ENCODE measurements at regions not wholly inside any gene's neighbourhood (a gene's known extent, or its start where the extent isn't known, plus 50 kb on each side); places are given as distances from the start of the nearest gene placed in this dataset.

DNA sequence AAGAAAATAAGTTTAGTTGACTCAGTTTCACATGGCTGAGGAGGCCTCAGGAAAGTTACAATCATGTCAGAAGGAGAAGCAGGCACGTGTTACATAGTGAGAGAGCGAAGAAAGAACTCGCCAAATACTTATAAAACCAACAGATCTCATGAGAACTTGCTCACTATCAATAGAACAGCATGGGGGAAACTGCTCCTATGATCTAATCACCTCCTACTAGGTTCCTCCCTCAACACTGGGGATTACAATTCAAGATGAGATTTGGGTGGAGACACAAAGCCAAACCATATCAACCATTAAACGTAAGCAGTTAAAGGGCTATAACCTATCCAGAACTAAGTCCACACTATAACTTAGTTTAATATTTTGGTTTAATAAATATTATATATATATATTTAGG is 113.8 kb upstream of the ADGRL3 start:
- H3K9me3 ChIP-seq (ENCODE audit: insufficient read depth, low read depth, low read length) = no peaks in the 10 kb centered on the region
- H3K4me2 ChIP-seq (ENCODE audit: low read depth, low read length, poor library complexity, severe bottlenecking) = no peak overlapping the region
- no peaks in the 10 kb centered on the region for H3K79me2 ChIP-seq (ENCODE audit: insufficient read depth, low read length)
- no peaks in the 10 kb centered on the region for H3K4me1 ChIP-seq (ENCODE audit: insufficient read depth, low read length, poor library complexity, severe bottlenecking)
- H2AFZ ChIP-seq (ENCODE audit: low read length) = no peak overlapping the region
- no peaks in the 10 kb centered on the region for H3K9me2 ChIP-seq (replicated peaks; ENCODE audit: low read depth, low read length)
- H3K4me3 ChIP-seq (ENCODE audit: low read length, poor library complexity, severe bottlenecking) = no peak overlapping the region
- H3K27me3 ChIP-seq (ENCODE audit: insufficient read depth, low read length, poor library complexity, severe bottlenecking) = no peaks in the 10 kb centered on the region
- no peaks in the 10 kb centered on the region for H3K36me3 ChIP-seq (ENCODE audit: insufficient read depth, low read length)
- TF ChIP-seq EZH2phosphoT487 (IDR thresholded peaks at IDR 0.05; ENCODE audit: borderline replicate concordance) = no peak
- TF ChIP-seq, protein P1, sequence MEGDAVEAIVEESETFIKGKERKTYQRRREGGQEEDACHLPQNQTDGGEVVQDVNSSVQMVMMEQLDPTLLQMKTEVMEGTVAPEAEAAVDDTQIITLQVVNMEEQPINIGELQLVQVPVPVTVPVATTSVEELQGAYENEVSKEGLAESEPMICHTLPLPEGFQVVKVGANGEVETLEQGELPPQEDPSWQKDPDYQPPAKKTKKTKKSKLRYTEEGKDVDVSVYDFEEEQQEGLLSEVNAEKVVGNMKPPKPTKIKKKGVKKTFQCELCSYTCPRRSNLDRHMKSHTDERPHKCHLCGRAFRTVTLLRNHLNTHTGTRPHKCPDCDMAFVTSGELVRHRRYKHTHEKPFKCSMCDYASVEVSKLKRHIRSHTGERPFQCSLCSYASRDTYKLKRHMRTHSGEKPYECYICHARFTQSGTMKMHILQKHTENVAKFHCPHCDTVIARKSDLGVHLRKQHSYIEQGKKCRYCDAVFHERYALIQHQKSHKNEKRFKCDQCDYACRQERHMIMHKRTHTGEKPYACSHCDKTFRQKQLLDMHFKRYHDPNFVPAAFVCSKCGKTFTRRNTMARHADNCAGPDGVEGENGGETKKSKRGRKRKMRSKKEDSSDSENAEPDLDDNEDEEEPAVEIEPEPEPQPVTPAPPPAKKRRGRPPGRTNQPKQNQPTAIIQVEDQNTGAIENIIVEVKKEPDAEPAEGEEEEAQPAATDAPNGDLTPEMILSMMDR (conservative IDR thresholded peaks at IDR 0.05; ENCODE audit: low read length) = no peak
- no peaks in the 10 kb centered on the region for H3F3A ChIP-seq (ENCODE audit: low read depth)
- H4K20me1 ChIP-seq (ENCODE audit: insufficient read depth, low read length, poor library complexity, severe bottlenecking) = no peaks in the 10 kb centered on the region
- H3K9ac ChIP-seq (ENCODE audit: low read depth, low read length, poor library complexity, severe bottlenecking) = no peak overlapping the region

DNA sequence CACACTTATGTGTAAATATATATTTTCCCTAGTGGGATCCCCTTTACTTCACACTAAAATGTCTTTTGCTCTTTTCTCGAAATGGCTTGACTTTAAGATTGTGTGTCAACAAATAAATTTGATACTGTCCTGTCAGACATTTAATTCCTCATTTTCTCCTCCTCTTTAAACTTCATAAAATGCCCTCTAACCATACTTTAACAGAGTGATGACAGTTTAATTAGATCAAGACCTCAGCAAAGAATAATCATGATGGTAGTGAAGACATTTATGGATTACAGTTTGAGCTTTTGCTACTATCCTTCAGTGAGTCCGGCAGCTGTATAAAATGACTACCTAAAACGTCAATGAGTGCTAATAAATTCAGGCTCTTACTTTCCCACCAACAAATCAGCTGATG is 113.1 kb upstream of the ADGRL3 start:
- Histone ChIP-seq H3K36me3 (ENCODE audit: insufficient read depth, low read length) (no peaks in the 10 kb centered on the region), H3K79me2 (ENCODE audit: insufficient read depth, low read length) (no peaks in the 10 kb centered on the region), H3K9ac (ENCODE audit: low read depth, low read length, poor library complexity, severe bottlenecking) (no peak overlapping the region), H3K27me3 (ENCODE audit: insufficient read depth, low read length, poor library complexity, severe bottlenecking) (no peaks in the 10 kb centered on the region), H3K4me1 (ENCODE audit: insufficient read depth, low read length, poor library complexity, severe bottlenecking) (no peaks in the 10 kb centered on the region), H3K9me2 (replicated peaks; ENCODE audit: low read depth, low read length) (no peaks in the 10 kb centered on the region), H3F3A (ENCODE audit: low read depth) (no peaks in the 10 kb centered on the region), H3K4me2 (ENCODE audit: low read depth, low read length, poor library complexity, severe bottlenecking) (no peak overlapping the region), H4K20me1 (ENCODE audit: insufficient read depth, low read length, poor library complexity, severe bottlenecking) (no peaks in the 10 kb centered on the region), H3K9me3 (ENCODE audit: insufficient read depth, low read depth, low read length) (no peaks in the 10 kb centered on the region), H2AFZ (ENCODE audit: low read length) (no peak overlapping the region), H3K4me3 (ENCODE audit: low read length, poor library complexity, severe bottlenecking) (no peak overlapping the region)
- TF ChIP-seq EZH2phosphoT487 (IDR thresholded peaks at IDR 0.05; ENCODE audit: borderline replicate concordance) = no peak
- TF ChIP-seq, protein P1 (conservative IDR thresholded peaks at IDR 0.05; ENCODE audit: low read length) = no peak

DNA sequence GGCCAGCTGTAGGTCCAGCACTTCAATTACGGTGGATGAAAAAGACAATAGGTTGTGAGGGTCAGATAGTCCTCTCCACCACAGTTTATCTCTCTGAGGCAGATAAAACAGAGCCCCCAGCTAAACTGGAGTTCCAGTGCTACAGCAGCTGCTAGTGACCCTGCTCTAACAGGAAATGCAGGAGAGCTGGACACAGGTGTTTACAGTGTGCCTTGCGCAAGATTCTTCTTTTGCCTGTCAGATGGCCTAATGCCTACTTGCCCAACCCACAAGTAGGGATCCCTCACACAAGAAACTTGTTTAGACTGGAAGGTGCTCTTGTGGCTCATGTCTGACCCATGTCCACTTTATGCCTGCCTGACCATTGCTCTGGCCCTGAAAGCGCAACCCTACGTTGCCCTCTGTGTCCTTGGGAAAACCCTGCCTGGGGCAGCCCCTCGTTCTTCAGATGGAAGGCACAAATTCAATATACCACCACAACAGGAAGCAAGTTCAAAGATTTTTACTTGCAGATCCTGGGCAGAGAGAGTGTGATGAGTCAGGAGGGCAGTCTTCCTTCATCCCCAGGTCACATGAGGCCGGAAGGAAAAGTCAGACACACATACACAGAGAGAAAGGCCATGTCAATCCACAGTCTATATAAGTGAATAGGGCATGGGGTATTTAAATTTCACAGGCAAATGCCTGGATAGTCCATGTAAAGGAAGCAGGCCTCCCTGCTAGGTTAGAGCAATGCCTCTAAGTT is 105.1 kb upstream of the ADGRL3 start:
- Histone ChIP-seq H2AFZ (ENCODE audit: low read length) (no peak overlapping the region), H3K4me2 (ENCODE audit: low read depth, low read length, poor library complexity, severe bottlenecking) (no peak overlapping the region), H3K4me3 (ENCODE audit: low read length, poor library complexity, severe bottlenecking) (no peak overlapping the region), H3K9me2 (replicated peaks; ENCODE audit: low read depth, low read length) (no peaks in the 10 kb centered on the region), H3K27me3 (ENCODE audit: insufficient read depth, low read length, poor library complexity, severe bottlenecking) (no peaks in the 10 kb centered on the region), H3K36me3 (ENCODE audit: insufficient read depth, low read length) (no peaks in the 10 kb centered on the region), H3F3A (ENCODE audit: low read depth) (no peaks in the 10 kb centered on the region), H3K4me1 (ENCODE audit: insufficient read depth, low read length, poor library complexity, severe bottlenecking) (no peaks in the 10 kb centered on the region), H3K79me2 (ENCODE audit: insufficient read depth, low read length) (no peaks in the 10 kb centered on the region), H4K20me1 (ENCODE audit: insufficient read depth, low read length, poor library complexity, severe bottlenecking) (no peaks in the 10 kb centered on the region), H3K9ac (ENCODE audit: low read depth, low read length, poor library complexity, severe bottlenecking) (no peak overlapping the region), H3K9me3 (ENCODE audit: insufficient read depth, low read depth, low read length) (no peaks in the 10 kb centered on the region)
- no peak for TF ChIP-seq EZH2phosphoT487 (IDR thresholded peaks at IDR 0.05; ENCODE audit: borderline replicate concordance)
- TF ChIP-seq, protein P1 (conservative IDR thresholded peaks at IDR 0.05; ENCODE audit: low read length) = no peak
